ENCODE measurements at regions not wholly inside any gene's neighbourhood (a gene's known extent, or its start where the extent isn't known, plus 50 kb on each side); places are given as distances from the start of the nearest gene placed in this dataset.

GRCh38 chr16:35170610-35171009 is 1711.2 kb downstream of the TP53TG3F start:
- no peak for TF ChIP-seq CTCF (IDR thresholded peaks at IDR 0.05; ENCODE audit: insufficient read depth, low read length, missing control alignments)
- CTCF ChIA-PET: no interaction called here
- no peak overlapping the region for H3K4me3 ChIP-seq (ENCODE audit: low read depth, low read length)
- POLR2A ChIA-PET: no interaction called here
- no peak for DNase-seq (ENCODE audit: low read depth, low spot score)

GRCh38 chr16:35171106-35171505 is 1711.7 kb downstream of the TP53TG3F start:
- no peak for DNase-seq (ENCODE audit: low read depth, low spot score)
- ChIA-PET POLR2A (no interaction called here), CTCF (no interaction called here)
- H3K4me3 ChIP-seq (ENCODE audit: low read depth, low read length): no peak overlapping the region
- TF ChIP-seq CTCF (IDR thresholded peaks at IDR 0.05; ENCODE audit: insufficient read depth, low read length, missing control alignments): no peak

- no peak for DNase-seq (ENCODE audit: low read depth, low spot score)
- CTCF ChIA-PET: no interaction called here
- POLR2A ChIA-PET: no interaction called here
- H3K4me3 ChIP-seq (ENCODE audit: low read depth, low read length): no peak overlapping the region
- TF ChIP-seq CTCF (IDR thresholded peaks at IDR 0.05; ENCODE audit: insufficient read depth, low read length, missing control alignments): no peak
Observed at GRCh38 chr16:35173295-35173694, 1713.9 kb downstream of the TP53TG3F start.

GRCh38 chr16:35174016-35174415 is 1714.6 kb downstream of the TP53TG3F start:
- CTCF ChIA-PET: no interaction called here
- no peak for TF ChIP-seq CTCF (IDR thresholded peaks at IDR 0.05; ENCODE audit: insufficient read depth, low read length, missing control alignments)
- no peak for DNase-seq (ENCODE audit: low read depth, low spot score)
- H3K4me3 ChIP-seq (ENCODE audit: low read depth, low read length): no peak overlapping the region
- POLR2A ChIA-PET: no interaction called here

- ChIA-PET CTCF (no interaction called here), POLR2A (no interaction called here)
- no peak overlapping the region for H3K4me3 ChIP-seq (ENCODE audit: low read depth, low read length)
- DNase-seq (ENCODE audit: low read depth, low spot score): no peak
- no peak for TF ChIP-seq CTCF (IDR thresholded peaks at IDR 0.05; ENCODE audit: insufficient read depth, low read length, missing control alignments)
Observed at GRCh38 chr16:35176449-35176848, 1717.0 kb downstream of the TP53TG3F start.

- ChIA-PET POLR2A (no interaction called here), CTCF (no interaction called here)
- no peak overlapping the region for H3K4me3 ChIP-seq (ENCODE audit: low read depth, low read length)
- no peak for DNase-seq (ENCODE audit: low read depth, low spot score)
- no peak for TF ChIP-seq CTCF (IDR thresholded peaks at IDR 0.05; ENCODE audit: insufficient read depth, low read length, missing control alignments)
Observed at GRCh38 chr16:35177851-35178250, 1718.4 kb downstream of the TP53TG3F start.

Data from AG04449 (cell line).